Naive thymus-derived CD4-positive, alpha-beta T cell (primary cell): ENCODE measurements at regions not wholly inside any gene's neighbourhood (a gene's known extent, or its start where the extent isn't known, plus 50 kb on each side); places are given as distances from the start of the nearest gene placed in this dataset.

Experiments used
- ATAC-seq: fragments of 150-1000 bp; cut with Tn5 transposase; 2 replicates; pipeline ENCODE4 v1.10.0; 2021; ENCODE audit warnings: mild to moderate bottlenecking, moderate library complexity
- CTCF ChIA-PET: fragments of 350-600 bp; sonication (Branson Sonifier 250); formaldehyde crosslinking; loops from one replicate; lab custom pipeline; 2021; ENCODE audit warnings: antibody characterized with exemption; lab: Charles Lee
- POLR2A ChIA-PET: fragments of 350-600 bp; sonication (Branson Sonifier 250); formaldehyde crosslinking; loops from one replicate; lab custom pipeline; 2021; ENCODE audit warnings: antibody characterized with exemption, inconsistent platforms; lab: Charles Lee
- DNase-seq, 9 donors: peaks; one replicate each; pipeline versions ENCODE4 v3.0.0 to v3.0.0-alpha.2; 2020 to 2022; ENCODE audit warnings: mixed read lengths in 1 of 9
- H3K27ac ChIP-seq: one replicate; pipeline ENCODE4 v1.7.0; 2013; ENCODE audit warnings: mild to moderate bottlenecking, low read depth, low read length, moderate library complexity
- H3K27me3 ChIP-seq, 2 donors: one replicate each; pipeline ENCODE4 v1.7.0; 2013; ENCODE audit warnings: low read length in 2 of 2, mild to moderate bottlenecking in 2 of 2, moderate library complexity in 2 of 2; ENCODE audit not compliant: control insufficient read depth in 2 of 2, insufficient read depth in 2 of 2
- H3K36me3 ChIP-seq, 3 experiments: 1 replicate in 2 of 3; 2 replicates in 1 of 3; pipeline ENCODE4 v1.7.0; 2013; ENCODE audit warnings: low read length in 3 of 3, mild to moderate bottlenecking in 3 of 3, moderate library complexity in 1 of 3; ENCODE audit not compliant: insufficient read depth in 3 of 3, control insufficient read depth in 2 of 3
- H3K4me1 ChIP-seq, 2 donors: one replicate each; pipeline ENCODE4 v1.7.0; 2013; ENCODE audit warnings: low read length in 2 of 2, mild to moderate bottlenecking in 2 of 2, moderate library complexity in 1 of 2; ENCODE audit not compliant: control insufficient read depth in 2 of 2, insufficient read depth in 2 of 2
- H3K4me3 ChIP-seq: 2 replicates; pipeline ENCODE4 v1.7.0; 2013; ENCODE audit warnings: mild to moderate bottlenecking, low read length
- H3K9me3 ChIP-seq, 3 experiments: 1 replicate in 2 of 3; 2 replicates in 1 of 3; pipeline ENCODE4 v1.7.0; 2013; ENCODE audit warnings: low read length in 3 of 3; ENCODE audit not compliant: control insufficient read depth in 2 of 3
- H3K27ac Mint-ChIP-seq, 9 donors: one replicate each; pipeline ENCODE4 v1.8.0; 2020 to 2022; ENCODE audit warnings: mixed read lengths in 9 of 9, mild to moderate bottlenecking in 8 of 9, moderate library complexity in 5 of 9, inconsistent platforms in 2 of 9
- H3K27me3 Mint-ChIP-seq, 5 donors: one replicate each; pipeline ENCODE4 v1.8.0; 2021 to 2022; ENCODE audit warnings: mixed read lengths in 5 of 5, mild to moderate bottlenecking in 1 of 5
- H3K36me3 Mint-ChIP-seq, 5 donors: one replicate each; pipeline ENCODE4 v1.8.0; 2020 to 2022; ENCODE audit warnings: mixed read lengths in 5 of 5, mild to moderate bottlenecking in 3 of 5, inconsistent platforms in 1 of 5
- H3K4me1 Mint-ChIP-seq, 7 donors: one replicate each; pipeline ENCODE4 v1.8.0; 2020 to 2022; ENCODE audit warnings: mixed read lengths in 7 of 7, mild to moderate bottlenecking in 3 of 7, inconsistent platforms in 1 of 7
- H3K4me3 Mint-ChIP-seq, 10 donors: one replicate each; pipeline ENCODE4 v1.8.0; 2020 to 2022; ENCODE audit warnings: mild to moderate bottlenecking in 10 of 10, mixed read lengths in 10 of 10, moderate library complexity in 6 of 10, inconsistent platforms in 2 of 10
- H3K9me3 Mint-ChIP-seq, 11 donors: one replicate each; pipeline ENCODE4 v1.8.0; 2020 to 2022; ENCODE audit warnings: mixed read lengths in 11 of 11, mild to moderate bottlenecking in 4 of 11, inconsistent platforms in 1 of 11, moderate library complexity in 1 of 11
- intact Hi-C, 2 donors: fragments of 100-400 bp; cut with micrococcal nuclease; formaldehyde crosslinking; loops; one replicate each; pipeline ENCODE4 v1.15.1; 2023

DNA sequence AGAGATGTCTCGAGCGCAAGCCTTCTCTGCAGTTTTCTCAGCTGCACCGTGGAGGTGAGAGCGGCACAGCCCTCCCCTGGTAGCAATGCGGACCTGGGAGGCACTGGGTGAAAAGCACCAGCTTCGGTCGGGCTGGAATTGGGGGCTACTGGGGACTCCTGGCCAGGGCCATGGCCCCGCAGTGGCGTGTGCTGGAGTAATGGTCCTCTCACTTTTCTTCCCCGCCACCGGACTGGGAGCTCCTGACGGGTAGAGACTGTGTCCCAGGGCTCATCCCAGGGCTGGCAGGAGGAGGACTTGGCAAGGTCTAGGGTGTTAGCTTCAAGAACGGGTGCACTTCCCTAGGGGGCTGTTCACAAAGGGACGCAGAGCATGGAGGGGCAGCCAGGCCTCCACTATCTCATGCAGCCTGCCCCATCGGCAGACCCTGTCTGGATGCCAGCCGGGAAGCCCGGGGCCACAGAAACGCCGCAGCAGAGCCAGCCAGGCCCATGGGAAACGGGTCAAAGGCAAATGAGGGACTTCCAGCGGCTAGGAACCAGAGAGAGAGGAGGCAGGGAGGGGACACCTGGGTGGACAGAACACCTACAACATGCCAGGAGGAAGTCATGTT lies 92.6 kb upstream of the MVB12B start:
- ATAC-seq (no peak), DNase-seq (no peak)
- Histone ChIP-seq H3K27ac (no peak overlapping the region), H3K9me3 (no peaks in the 10 kb centered on the region), H3K4me1 (no peaks in the 10 kb centered on the region), H3K4me3 (no peak overlapping the region), H3K27me3 (no peaks in the 10 kb centered on the region), H3K36me3 (no peaks in the 10 kb centered on the region)
- intact Hi-C loops: no loop called here
- CTCF ChIA-PET: no interaction called here
- H3K27me3 Mint-ChIP-seq: peaks cover 0 to 31% (median 11%) of the 10 kb centered on the region in 5 donors
- H3K36me3 Mint-ChIP-seq: no peaks in the 10 kb centered on the region
- peaks cover 0 to 4% (median 0%) of the 10 kb centered on the region in 11 donors for H3K9me3 Mint-ChIP-seq
- POLR2A ChIA-PET: no interaction called here
- H3K4me3 Mint-ChIP-seq: no peak overlapping the region
- H3K27ac Mint-ChIP-seq: no peak overlapping the region
- no peaks in the 10 kb centered on the region for H3K4me1 Mint-ChIP-seq

DNA sequence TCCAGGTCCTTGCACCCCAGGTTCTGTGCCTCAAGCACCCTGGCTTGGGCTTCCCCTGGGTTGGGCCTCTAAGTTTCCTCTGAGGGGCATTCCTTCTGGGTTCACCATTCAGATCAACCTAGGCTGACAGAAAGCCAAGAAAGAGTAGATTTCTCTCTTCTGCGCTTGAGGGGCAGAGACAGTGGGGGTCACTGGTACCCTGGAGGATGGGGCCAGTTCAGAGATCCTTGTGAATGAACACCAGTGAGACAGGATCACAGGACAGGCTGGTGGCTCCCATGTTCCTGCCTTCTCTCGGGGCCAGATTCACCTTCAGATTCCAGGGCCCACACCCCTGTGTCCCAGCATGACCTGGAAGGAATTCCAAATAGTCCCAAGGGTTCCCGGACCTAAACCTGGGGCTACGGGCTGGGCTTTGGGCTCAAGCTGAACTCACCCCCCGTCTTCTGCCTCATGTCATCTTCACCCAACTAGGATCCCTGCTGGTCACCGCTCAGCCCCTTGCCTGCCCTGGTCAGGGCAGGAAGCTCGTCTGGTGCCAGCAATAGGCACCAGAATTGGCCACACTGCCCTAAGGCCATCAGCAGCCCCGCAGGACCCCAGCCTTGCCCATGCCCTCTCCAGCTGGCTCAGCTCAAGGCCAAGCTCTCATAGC lies 91.8 kb upstream of the MVB12B start:
- Mint-ChIP-seq H3K27ac (no peak overlapping the region), H3K9me3 (peaks cover 0 to 4% (median 0%) of the 10 kb centered on the region in 11 donors)
- POLR2A ChIA-PET: no interaction called here

GRCh38 chr9:126235336-126236243 lies 91.0 kb upstream of the MVB12B start:
- Histone ChIP-seq H3K9me3 (no peaks in the 10 kb centered on the region), H3K27ac (no peak overlapping the region), H3K36me3 (no peaks in the 10 kb centered on the region), H3K4me3 (no peak overlapping the region), H3K27me3 (no peaks in the 10 kb centered on the region), H3K4me1 (no peaks in the 10 kb centered on the region)
- ChIA-PET CTCF (no interaction called here), POLR2A (no interaction called here)
- Mint-ChIP-seq H3K9me3 (peaks cover 0 to 4% (median 0%) of the 10 kb centered on the region in 11 donors), H3K4me3 (no peak overlapping the region), H3K36me3 (no peaks in the 10 kb centered on the region), H3K27ac (no peak overlapping the region), H3K4me1 (peaks cover 0 to 2% (median 0%) of the 10 kb centered on the region in 7 donors), H3K27me3 (peaks cover 0 to 26% (median 6%) of the 10 kb centered on the region in 5 donors)
- no peak for DNase-seq
- intact Hi-C loops: no loop called here
- ATAC-seq: no peak

More for the DNA sequence above, 91.8 kb upstream of the MVB12B start:
- Histone ChIP-seq H3K9me3 (no peaks in the 10 kb centered on the region), H3K27me3 (no peaks in the 10 kb centered on the region), H3K36me3 (no peaks in the 10 kb centered on the region), H3K4me3 (no peak overlapping the region), H3K27ac (no peak overlapping the region), H3K4me1 (no peaks in the 10 kb centered on the region)
- H3K36me3 Mint-ChIP-seq: no peaks in the 10 kb centered on the region
- peaks cover 0 to 28% (median 6%) of the 10 kb centered on the region in 5 donors for H3K27me3 Mint-ChIP-seq
- intact Hi-C loops: no loop called here
- CTCF ChIA-PET: no interaction called here
- no peaks in the 10 kb centered on the region for H3K4me1 Mint-ChIP-seq
- H3K4me3 Mint-ChIP-seq: no peak overlapping the region
- ATAC-seq: no peak
- no peak for DNase-seq

GRCh38 chr9:126236273-126236672 lies 90.4 kb upstream of the MVB12B start:
- Mint-ChIP-seq H3K27ac (no peak overlapping the region), H3K4me1 (peaks cover 0 to 2% (median 0%) of the 10 kb centered on the region in 7 donors), H3K4me3 (no peak overlapping the region), H3K27me3 (peaks cover 0 to 22% (median 6%) of the 10 kb centered on the region in 5 donors), H3K36me3 (no peaks in the 10 kb centered on the region), H3K9me3 (peaks cover 0 to 4% (median 0%) of the 10 kb centered on the region in 11 donors)
- POLR2A ChIA-PET: no interaction called here
- no peaks in the 10 kb centered on the region for H3K9me3 ChIP-seq
- intact Hi-C loops: no loop called here
- no peaks in the 10 kb centered on the region for H3K36me3 ChIP-seq
- CTCF ChIA-PET: no interaction called here
- no peak overlapping the region for H3K4me3 ChIP-seq
- no peak for ATAC-seq
- H3K27me3 ChIP-seq: no peaks in the 10 kb centered on the region
- DNase-seq: no peak
- H3K4me1 ChIP-seq: no peaks in the 10 kb centered on the region
- no peak overlapping the region for H3K27ac ChIP-seq

GRCh38 chr9:126238415-126238814 lies 88.2 kb upstream of the MVB12B start:
- Histone ChIP-seq H3K36me3 (no peaks in the 10 kb centered on the region), H3K4me3 (no peak overlapping the region), H3K4me1 (no peaks in the 10 kb centered on the region), H3K27ac (no peak overlapping the region), H3K27me3 (no peaks in the 10 kb centered on the region), H3K9me3 (no peaks in the 10 kb centered on the region)
- Mint-ChIP-seq H3K4me1 (peaks cover 0 to 2% (median 0%) of the 10 kb centered on the region in 7 donors), H3K27ac (no peak overlapping the region), H3K4me3 (no peak overlapping the region), H3K36me3 (no peaks in the 10 kb centered on the region), H3K27me3 (peaks cover 0 to 22% (median 6%) of the 10 kb centered on the region in 5 donors), H3K9me3 (peaks cover 0 to 6% (median 0%) of the 10 kb centered on the region in 11 donors)
- ChIA-PET CTCF (no interaction called here), POLR2A (no interaction called here)
- DNase-seq: no peak
- no peak for ATAC-seq
- intact Hi-C loops: no loop called here

DNA sequence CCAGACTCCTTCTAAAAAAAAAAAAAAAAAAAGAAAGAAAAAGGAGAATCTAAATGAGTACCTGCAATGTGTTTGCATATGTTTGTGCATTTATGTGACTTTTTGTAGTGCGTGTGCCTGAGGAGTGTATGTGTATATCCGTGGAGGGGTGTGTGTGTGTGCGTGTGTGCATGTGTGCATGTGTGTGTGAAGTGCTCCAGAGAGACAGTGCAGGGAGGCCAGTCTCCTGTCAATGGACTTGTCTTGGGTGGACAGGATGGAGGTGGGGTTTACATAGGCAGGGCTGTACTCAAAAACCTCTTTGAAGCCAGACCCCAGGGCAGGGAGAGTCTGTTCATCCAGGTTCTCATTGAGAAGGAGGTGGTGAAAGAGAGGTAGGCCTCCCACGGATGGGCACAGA lies 87.1 kb upstream of the MVB12B start:
- no peaks in the 10 kb centered on the region for H3K27me3 ChIP-seq
- no peak for DNase-seq
- H3K4me3 ChIP-seq: no peak overlapping the region
- ChIA-PET CTCF (no interaction called here), POLR2A (no interaction called here)
- Mint-ChIP-seq H3K27me3 (peaks cover 0 to 27% (median 6%) of the 10 kb centered on the region in 5 donors), H3K4me1 (peaks cover 0 to 2% (median 0%) of the 10 kb centered on the region in 7 donors), H3K9me3 (peaks cover 0 to 16% (median 5%) of the 10 kb centered on the region in 11 donors), H3K36me3 (peaks cover 0 to 4% (median 0%) of the 10 kb centered on the region in 5 donors), H3K4me3 (no peak overlapping the region), H3K27ac (no peak overlapping the region)
- H3K36me3 ChIP-seq: no peaks in the 10 kb centered on the region
- H3K4me1 ChIP-seq: no peaks in the 10 kb centered on the region
- no peak overlapping the region for H3K27ac ChIP-seq
- intact Hi-C loops: no loop called here
- ATAC-seq: no peak
- peaks cover 0 to 3% (median 0%) of the 10 kb centered on the region in 3 experiments for H3K9me3 ChIP-seq
